ENCODE measurements at regions not wholly inside any gene's neighbourhood (a gene's known extent, or its start where the extent isn't known, plus 50 kb on each side); places are given as distances from the start of the nearest gene placed in this dataset.

DNA sequence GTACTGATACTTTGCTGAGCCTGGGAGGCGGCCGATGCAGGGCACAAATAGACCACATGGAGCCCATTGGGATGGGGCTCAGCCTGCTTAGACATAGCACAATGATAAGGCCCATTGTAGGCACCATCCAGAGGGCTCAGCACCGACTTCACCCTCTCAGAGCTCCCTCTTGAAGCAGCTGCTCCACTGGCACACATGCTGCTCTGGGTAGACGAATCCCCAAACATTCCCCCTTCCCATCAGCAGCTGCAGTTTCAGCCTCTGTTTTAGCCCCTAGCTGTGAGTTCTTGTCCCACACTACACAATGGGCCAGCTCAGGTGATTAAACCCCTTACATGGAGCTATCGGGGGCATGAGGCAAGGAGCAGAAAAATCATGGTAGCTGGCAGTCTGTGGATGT, 174.1 kb downstream of the RGS9 start:
- Mint-ChIP-seq H3K9me3 (no peaks in the 10 kb centered on the region), H3K27ac (no peak overlapping the region)

GRCh38 chr17:65307961-65308316, 170.8 kb downstream of the RGS9 start:
- no peak overlapping the region for H3K27ac Mint-ChIP-seq
- H3K4me3 ChIP-seq: no peak overlapping the region
- H3F3A ChIP-seq (replicated peaks; ENCODE audit: low read depth): no peaks in the 10 kb centered on the region
- H3K9me3 Mint-ChIP-seq: peaks cover 13% of the 10 kb centered on the region
- H4K20me1 ChIP-seq (replicated peaks; ENCODE audit: insufficient read depth): no peaks in the 10 kb centered on the region
- no peaks in the 10 kb centered on the region for H3K36me3 ChIP-seq (ENCODE audit: insufficient read depth)
- no peaks in the 10 kb centered on the region; the same call in 1 of the 3 replicates for H3K36me3 Mint-ChIP-seq (ENCODE audit: low read depth)
- H3K4me2 ChIP-seq: no peak overlapping the region
- no peaks in the 10 kb centered on the region for H3K9me2 ChIP-seq (ENCODE audit: insufficient read depth)
- no peak overlapping the region for H3K4me3 Mint-ChIP-seq
- H3K4me1 Mint-ChIP-seq: peaks cover 7% of the 10 kb centered on the region; the same call in 2 of the 3 replicates
- no peaks in the 10 kb centered on the region for H3K79me2 ChIP-seq (replicated peaks; ENCODE audit: insufficient read depth)
- H3K27ac ChIP-seq (ENCODE audit: low read depth): no peak overlapping the region
- H3K27me3 Mint-ChIP-seq (ENCODE audit: insufficient read depth, low read depth, poor library complexity): peaks cover 3% of the 10 kb centered on the region
- H2AFZ ChIP-seq: no peak overlapping the region
- H3K4me1 ChIP-seq (ENCODE audit: insufficient read depth): peaks cover 1% of the 10 kb centered on the region; the same call in 1 of the 2 replicates
- no peaks in the 10 kb centered on the region for H3K27me3 ChIP-seq (ENCODE audit: insufficient read depth)
- ATAC-seq (no peak), DNase-seq (ENCODE audit: low spot score) (no peak)
- TF ChIP-seq, protein P1, sequence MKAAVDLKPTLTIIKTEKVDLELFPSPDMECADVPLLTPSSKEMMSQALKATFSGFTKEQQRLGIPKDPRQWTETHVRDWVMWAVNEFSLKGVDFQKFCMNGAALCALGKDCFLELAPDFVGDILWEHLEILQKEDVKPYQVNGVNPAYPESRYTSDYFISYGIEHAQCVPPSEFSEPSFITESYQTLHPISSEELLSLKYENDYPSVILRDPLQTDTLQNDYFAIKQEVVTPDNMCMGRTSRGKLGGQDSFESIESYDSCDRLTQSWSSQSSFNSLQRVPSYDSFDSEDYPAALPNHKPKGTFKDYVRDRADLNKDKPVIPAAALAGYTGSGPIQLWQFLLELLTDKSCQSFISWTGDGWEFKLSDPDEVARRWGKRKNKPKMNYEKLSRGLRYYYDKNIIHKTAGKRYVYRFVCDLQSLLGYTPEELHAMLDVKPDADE (IDR thresholded peaks at IDR 0.05): no peak
- TF ChIP-seq REST (IDR thresholded peaks at IDR 0.05; ENCODE audit: unreplicated experiment) (no peak), STAT1 (IDR thresholded peaks at IDR 0.05; ENCODE audit: unreplicated experiment) (no peak), EZH2phosphoT487 (IDR thresholded peaks at IDR 0.05; ENCODE audit: unreplicated experiment) (no peak)

More for the DNA sequence above, 174.1 kb downstream of the RGS9 start:
- no peak overlapping the region for H3K4me3 ChIP-seq
- no peaks in the 10 kb centered on the region for H3K79me2 ChIP-seq (replicated peaks; ENCODE audit: insufficient read depth)
- H2AFZ ChIP-seq: no peak overlapping the region
- H3F3A ChIP-seq (replicated peaks; ENCODE audit: low read depth): no peaks in the 10 kb centered on the region
- H3K4me1 ChIP-seq (ENCODE audit: insufficient read depth): peaks cover 8% of the 10 kb centered on the region; the same call in 1 of the 2 replicates
- no peaks in the 10 kb centered on the region for H3K36me3 ChIP-seq (ENCODE audit: insufficient read depth)
- Mint-ChIP-seq H3K27me3 (ENCODE audit: insufficient read depth, low read depth, poor library complexity) (no peaks in the 10 kb centered on the region), H3K4me3 (no peak overlapping the region), H3K36me3 (ENCODE audit: low read depth) (no peaks in the 10 kb centered on the region; the same call in 2 of the 3 replicates), H3K4me1 (peaks cover 12% of the 10 kb centered on the region)
- no peaks in the 10 kb centered on the region for H3K27me3 ChIP-seq (ENCODE audit: insufficient read depth)
- H3K9me2 ChIP-seq (ENCODE audit: insufficient read depth): no peaks in the 10 kb centered on the region
- no peak overlapping the region for H3K4me2 ChIP-seq
- H3K27ac ChIP-seq (ENCODE audit: low read depth): no peak overlapping the region
- DNase-seq (ENCODE audit: low spot score) (no peak), ATAC-seq (no peak)
- no peaks in the 10 kb centered on the region for H4K20me1 ChIP-seq (replicated peaks; ENCODE audit: insufficient read depth)
- TF ChIP-seq EZH2 (IDR thresholded peaks at IDR 0.05; ENCODE audit: low read depth, unreplicated experiment): no peak
- TF ChIP-seq CREB1 (CRISPR knock-in tag; IDR thresholded peaks at IDR 0.05; ENCODE audit: low read depth): no peak
- no peak for TF ChIP-seq EZH2phosphoT487 (IDR thresholded peaks at IDR 0.05; ENCODE audit: unreplicated experiment)
